HG03159 (cell line): ENCODE measurements at regions not wholly inside any gene's neighbourhood (a gene's known extent, or its start where the extent isn't known, plus 50 kb on each side); places are given as distances from the start of the nearest gene placed in this dataset.
A peak's percentile ranks its signal among the peaks of the same experiment; 100 is the strongest.
"Not testable (repeated sequence)": the region's sequence is repeated elsewhere in the genome, so short reads cannot be mapped to it uniquely, and the experiment has no call there.

Experiments used
- ATAC-seq: cut with Tn5 transposase; IDR thresholded peaks from one replicate; pipeline ENCODE4 v1.9.1; 2021; ENCODE audit warnings: mild to moderate bottlenecking, moderate library complexity; ENCODE audit not compliant: unreplicated experiment

GRCh38 chr7:138359870-138360559 is 100.0 kb upstream of the TRIM24 start:
- ATAC-seq: no peak

- no peak for ATAC-seq
These were observed 96.3 kb upstream of the TRIM24 start for GRCh38 chr7:138363721-138364120.

GRCh38 chr7:138366137-138366536 is 93.9 kb upstream of the TRIM24 start:
- ATAC-seq: not testable (repeated sequence)

- ATAC-seq: not testable (repeated sequence)
These were observed 93.4 kb upstream of the TRIM24 start for GRCh38 chr7:138366676-138367075.

- no peak for ATAC-seq
These were observed 90.3 kb upstream of the TRIM24 start for GRCh38 chr7:138369797-138370196.

GRCh38 chr7:138370956-138371355 is 89.1 kb upstream of the TRIM24 start:
- ATAC-seq: no peak

GRCh38 chr7:138374119-138374693 is 85.9 kb upstream of the TRIM24 start:
- no peak for ATAC-seq

GRCh38 chr7:138377306-138377705 is 82.8 kb upstream of the TRIM24 start:
- ATAC-seq: no peak

- no peak for ATAC-seq
These were observed 81.1 kb upstream of the TRIM24 start for GRCh38 chr7:138378741-138379559.

- ATAC-seq: no peak
These were observed 77.0 kb upstream of the TRIM24 start for GRCh38 chr7:138382862-138383565.

- ATAC-seq: no peak
These were observed 73.2 kb upstream of the TRIM24 start for GRCh38 chr7:138386821-138387220.

GRCh38 chr7:138387755-138388475 is 72.1 kb upstream of the TRIM24 start:
- no peak for ATAC-seq

- ATAC-seq: no peak
These were observed 71.2 kb upstream of the TRIM24 start for GRCh38 chr7:138388673-138389491.

- no peak for ATAC-seq
These were observed 64.3 kb upstream of the TRIM24 start for GRCh38 chr7:138395763-138396162.

GRCh38 chr7:138396251-138397070 is 63.6 kb upstream of the TRIM24 start:
- ATAC-seq: peak; percentile 97

GRCh38 chr7:138397071-138397433 is 63.0 kb upstream of the TRIM24 start:
- ATAC-seq: not testable (repeated sequence)

- no peak for ATAC-seq
These were observed 61.2 kb upstream of the TRIM24 start for GRCh38 chr7:138398857-138399256.

GRCh38 chr7:138400400-138400886 is 59.6 kb upstream of the TRIM24 start:
- ATAC-seq: no peak

- ATAC-seq: no peak
These were observed 57.3 kb upstream of the TRIM24 start for GRCh38 chr7:138402749-138403148.
